HUES48 (cell line): ENCODE measurements at regions not wholly inside any gene's neighbourhood (a gene's known extent, or its start where the extent isn't known, plus 50 kb on each side); places are given as distances from the start of the nearest gene placed in this dataset.
"Not testable (repeated sequence)": the region's sequence is repeated elsewhere in the genome, so short reads cannot be mapped to it uniquely, and the experiment has no call there.

Source experiments
- H3K27ac ChIP-seq: one replicate; pipeline ENCODE4 v1.7.0; 2013; ENCODE audit warnings: low read depth, low read length, inconsistent platforms
- H3K27me3 ChIP-seq: 2 replicates; pipeline ENCODE4 v1.6.1; 2013; ENCODE audit warnings: mild to moderate bottlenecking, low read length; ENCODE audit not compliant: control insufficient read depth, insufficient read depth
- H3K36me3 ChIP-seq: 2 replicates; pipeline ENCODE4 v1.6.1; 2013; ENCODE audit warnings: low read length; ENCODE audit not compliant: control insufficient read depth, insufficient read depth
- H3K4me1 ChIP-seq: 2 replicates; pipeline ENCODE4 v1.6.1; 2013; ENCODE audit warnings: mild to moderate bottlenecking, low read length; ENCODE audit not compliant: control insufficient read depth, insufficient read depth
- H3K4me3 ChIP-seq: 2 replicates; pipeline ENCODE4 v1.5.1; 2013; ENCODE audit warnings: mild to moderate bottlenecking, low read depth, low read length
- H3K9ac ChIP-seq: 2 replicates; pipeline ENCODE4 v1.6.1; 2013; ENCODE audit warnings: mild to moderate bottlenecking, low read depth, low read length, moderate library complexity
- H3K9me3 ChIP-seq: 2 replicates; pipeline ENCODE4 v1.6.1; 2013; ENCODE audit warnings: low read length; ENCODE audit not compliant: control insufficient read depth, insufficient read depth

DNA sequence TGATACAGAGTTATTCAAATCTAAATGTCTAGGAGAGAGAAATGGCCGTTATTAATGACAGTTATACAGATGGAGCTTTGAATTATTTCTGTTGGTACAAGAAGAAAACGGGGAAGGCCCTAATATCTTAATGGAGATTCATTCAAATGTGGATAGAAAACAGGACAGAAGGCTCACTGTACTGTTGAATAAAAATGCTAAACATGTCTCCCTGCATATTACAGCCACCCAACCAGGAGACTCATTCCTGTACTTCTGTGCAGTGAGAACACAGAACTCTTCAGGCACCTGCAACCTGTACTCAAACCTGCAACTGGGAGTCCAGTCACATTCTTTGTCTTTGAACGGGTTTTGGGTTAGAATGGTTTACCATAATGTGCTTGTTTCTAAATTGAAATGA lies 403.2 kb downstream of the DAD1 start:
- Histone ChIP-seq H3K36me3 (no peaks in the 10 kb centered on the region), H3K4me1 (no peaks in the 10 kb centered on the region), H3K9me3 (no peaks in the 10 kb centered on the region), H3K27ac (no peak overlapping the region), H3K4me3 (no peak overlapping the region), H3K27me3 (no peaks in the 10 kb centered on the region), H3K9ac (no peak overlapping the region)

DNA sequence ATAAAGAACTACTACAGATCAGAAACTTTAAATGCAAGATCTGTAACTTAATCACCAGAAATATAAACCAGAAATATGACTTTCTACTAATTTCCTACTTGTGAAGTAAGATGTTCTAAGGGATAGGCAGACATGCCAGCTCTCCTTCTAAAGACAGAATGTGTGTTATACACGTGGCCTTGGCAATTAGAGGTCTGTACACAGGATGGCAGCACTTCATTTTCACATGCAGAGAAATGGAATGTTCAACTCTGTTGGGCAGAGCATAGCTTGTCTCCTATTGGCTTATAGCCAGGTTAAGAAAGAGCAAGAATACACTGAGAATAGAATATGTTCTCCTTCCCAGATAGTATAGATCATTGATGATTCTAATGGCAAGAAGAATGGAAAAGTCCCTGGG lies 403.8 kb downstream of the DAD1 start:
- Histone ChIP-seq H3K4me3 (no peak overlapping the region), H3K27ac (no peak overlapping the region), H3K4me1 (peaks cover 3% of the 10 kb centered on the region; the same call in 1 of the 2 replicates), H3K36me3 (no peaks in the 10 kb centered on the region), H3K9ac (no peak overlapping the region), H3K9me3 (no peaks in the 10 kb centered on the region), H3K27me3 (no peaks in the 10 kb centered on the region)

DNA sequence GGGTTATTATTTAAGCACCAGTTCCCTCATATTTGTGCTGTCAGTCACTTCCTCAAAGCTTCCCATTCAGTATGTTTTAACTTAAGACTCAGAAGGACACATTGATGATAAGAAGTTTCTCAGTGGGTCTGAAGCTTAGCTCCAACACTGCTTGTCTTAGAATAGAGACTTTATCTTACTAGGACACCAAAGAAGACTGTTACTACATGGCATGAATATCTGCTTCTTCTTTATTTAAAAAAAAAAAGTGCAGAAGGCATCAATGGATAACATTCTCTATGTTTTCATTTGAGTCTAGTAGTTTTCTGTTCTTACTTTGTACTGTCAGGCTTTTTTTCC lies 404.2 kb downstream of the DAD1 start:
- Histone ChIP-seq H3K27me3 (no peaks in the 10 kb centered on the region), H3K4me1 (peaks cover 3% of the 10 kb centered on the region; the same call in 1 of the 2 replicates), H3K36me3 (no peaks in the 10 kb centered on the region), H3K27ac (no peak overlapping the region), H3K9ac (no peak overlapping the region), H3K9me3 (no peaks in the 10 kb centered on the region), H3K4me3 (no peak overlapping the region)

DNA sequence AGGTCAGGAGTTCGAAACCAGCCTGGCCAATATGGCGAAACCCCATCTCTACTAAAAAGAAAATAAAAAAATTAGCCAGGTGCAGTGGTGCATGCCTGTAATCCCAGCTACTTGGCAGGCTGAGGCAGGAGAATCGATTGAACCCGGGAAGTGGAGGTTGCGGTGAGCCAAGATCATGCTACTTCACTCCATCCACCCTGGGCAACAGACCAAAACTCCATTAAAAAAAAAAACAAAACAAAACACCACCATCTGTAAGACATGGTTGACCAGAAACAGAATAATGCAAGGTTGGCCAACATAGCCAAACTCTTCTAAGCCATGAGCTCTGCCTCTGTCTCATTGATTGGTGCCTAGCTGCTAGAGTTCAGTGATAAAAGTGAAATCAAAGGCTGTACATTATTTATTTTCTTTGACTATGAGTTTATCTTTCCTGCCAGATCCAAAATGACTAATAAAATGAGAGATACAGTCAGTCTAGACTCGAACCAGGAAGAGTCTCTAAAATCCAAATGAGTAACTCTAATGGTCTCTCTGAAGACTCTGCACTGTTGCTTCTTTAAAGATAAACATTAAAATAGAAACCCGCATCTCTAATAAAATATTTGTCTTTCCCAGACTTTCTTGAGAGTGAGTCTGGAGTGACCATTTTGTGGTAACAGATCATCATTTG lies 404.7 kb downstream of the DAD1 start:
- H3K9ac ChIP-seq, result no peak overlapping the region
- no peaks in the 10 kb centered on the region for H3K9me3 ChIP-seq
- H3K36me3 ChIP-seq, result no peaks in the 10 kb centered on the region
- no peak overlapping the region for H3K27ac ChIP-seq
- peaks cover 3% of the 10 kb centered on the region; the same call in 1 of the 2 replicates for H3K4me1 ChIP-seq
- no peaks in the 10 kb centered on the region for H3K27me3 ChIP-seq
- no peak overlapping the region for H3K4me3 ChIP-seq

DNA sequence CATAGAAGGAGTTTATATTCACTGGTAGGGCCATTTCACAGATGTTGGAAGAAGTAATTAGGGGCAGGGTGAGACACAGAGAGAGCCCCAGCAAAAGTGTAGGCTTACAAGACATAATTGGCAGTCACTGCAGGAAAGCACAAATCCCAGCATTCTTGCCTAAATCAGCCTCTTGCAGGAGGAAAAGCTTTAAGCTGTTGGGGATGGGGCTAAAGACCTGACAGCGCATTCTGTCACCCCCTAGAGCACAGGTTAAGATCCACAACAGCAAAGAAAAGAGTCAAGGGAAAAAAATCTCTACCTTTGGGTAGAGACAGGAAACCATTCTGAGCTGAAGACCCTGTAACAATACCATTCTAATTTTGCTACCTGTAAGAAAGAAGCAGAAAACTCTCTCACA lies 409.0 kb downstream of the DAD1 start:
- Histone ChIP-seq H3K36me3 (no peaks in the 10 kb centered on the region), H3K27me3 (no peaks in the 10 kb centered on the region), H3K4me1 (peaks cover 3% of the 10 kb centered on the region; the same call in 1 of the 2 replicates), H3K9me3 (no peaks in the 10 kb centered on the region), H3K27ac (no peak overlapping the region), H3K4me3 (no peak overlapping the region), H3K9ac (no peak overlapping the region)

DNA sequence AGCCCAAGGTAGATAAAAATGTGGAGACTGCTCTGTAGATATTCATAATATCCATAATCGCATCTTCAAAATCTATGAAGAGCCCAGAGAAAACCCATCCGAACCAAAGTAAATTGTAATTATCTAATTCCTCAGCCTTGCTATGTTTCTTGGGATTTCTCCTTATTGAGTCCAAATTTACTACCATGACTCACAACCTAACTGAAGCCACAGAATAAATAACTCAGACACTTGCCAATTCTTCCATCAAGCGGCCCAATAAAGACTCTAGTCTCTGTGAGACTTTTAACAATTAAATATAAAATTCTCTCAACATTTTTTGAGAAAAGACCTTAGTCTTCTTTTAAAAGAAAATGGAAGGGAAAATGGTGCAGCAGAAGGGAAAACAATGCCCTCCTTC lies 409.8 kb downstream of the DAD1 start:
- H3K4me3 ChIP-seq, result no peak overlapping the region
- H3K36me3 ChIP-seq, result no peaks in the 10 kb centered on the region
- no peaks in the 10 kb centered on the region for H3K27me3 ChIP-seq
- H3K4me1 ChIP-seq, result peaks cover 3% of the 10 kb centered on the region; the same call in 1 of the 2 replicates
- H3K9ac ChIP-seq, result no peak overlapping the region
- no peak overlapping the region for H3K27ac ChIP-seq
- H3K9me3 ChIP-seq, result no peaks in the 10 kb centered on the region

DNA sequence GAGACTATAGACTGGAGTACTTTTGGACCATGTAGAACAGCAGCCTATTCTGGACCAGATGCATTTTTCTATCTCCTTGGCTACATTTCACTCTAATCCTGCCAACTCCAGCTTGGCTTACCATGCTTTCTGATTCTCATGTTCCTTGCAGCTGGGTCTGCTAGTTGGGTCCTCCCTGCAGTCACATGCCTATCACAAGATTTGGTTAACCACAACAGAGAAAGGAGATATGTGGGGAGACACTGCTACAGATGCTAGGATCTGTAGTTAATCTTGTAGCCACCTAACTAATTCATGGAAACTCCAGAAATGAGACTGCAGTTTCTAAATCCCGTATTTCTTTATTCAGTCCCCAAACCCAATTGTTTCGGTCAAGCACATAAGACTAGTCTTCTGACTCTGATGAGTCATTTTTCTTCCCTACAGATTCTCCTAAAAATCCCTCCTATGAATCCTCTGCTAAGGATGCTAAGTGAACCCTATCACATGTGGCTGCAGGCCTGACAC lies 410.6 kb downstream of the DAD1 start:
- Histone ChIP-seq H3K9ac (no peak overlapping the region), H3K27me3 (no peaks in the 10 kb centered on the region), H3K9me3 (no peaks in the 10 kb centered on the region), H3K27ac (no peak overlapping the region), H3K4me3 (no peak overlapping the region), H3K4me1 (peaks cover 3% of the 10 kb centered on the region; the same call in 1 of the 2 replicates), H3K36me3 (no peaks in the 10 kb centered on the region)

DNA sequence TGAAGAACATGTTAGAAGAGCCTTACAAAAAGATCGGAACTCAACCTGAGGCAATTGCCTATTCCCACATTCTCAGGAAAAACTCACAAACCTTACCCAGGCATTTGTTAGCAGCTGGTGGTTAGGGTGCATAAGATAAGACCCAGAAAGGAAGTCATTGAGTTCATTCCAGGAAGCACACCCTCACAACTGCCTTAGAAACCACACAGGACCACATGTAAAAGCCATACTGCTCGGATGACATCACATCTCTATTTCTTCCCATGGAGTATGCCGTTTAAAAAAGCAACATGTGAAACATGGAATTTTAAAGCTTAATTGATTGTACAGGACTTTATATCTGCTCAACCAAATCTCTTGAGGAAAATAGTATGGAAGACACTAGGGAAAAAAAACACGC lies 411.2 kb downstream of the DAD1 start:
- no peaks in the 10 kb centered on the region for H3K36me3 ChIP-seq
- H3K27me3 ChIP-seq, result no peaks in the 10 kb centered on the region
- peaks cover 9% of the 10 kb centered on the region for H3K4me1 ChIP-seq
- H3K9ac ChIP-seq, result no peak overlapping the region
- no peak overlapping the region for H3K4me3 ChIP-seq
- H3K9me3 ChIP-seq, result no peaks in the 10 kb centered on the region
- H3K27ac ChIP-seq, result no peak overlapping the region

DNA sequence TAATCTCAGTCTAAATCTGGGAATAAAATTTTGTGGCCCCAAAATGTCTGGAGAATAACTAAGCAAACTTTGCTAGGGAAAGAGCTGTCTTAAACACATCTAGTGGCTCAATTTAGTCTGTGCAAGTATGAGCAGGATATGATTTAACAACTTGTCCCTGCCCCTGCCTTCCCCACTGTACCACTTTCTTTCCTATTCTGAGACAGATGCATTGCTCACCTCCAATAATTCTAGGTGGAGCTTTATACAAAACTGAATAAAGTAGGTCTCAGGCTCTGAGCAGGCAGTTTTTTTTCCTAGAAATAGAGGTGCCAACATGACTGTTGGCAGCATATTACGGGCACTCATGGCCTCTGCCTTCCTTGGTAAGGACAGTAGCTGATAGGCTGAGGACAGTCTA lies 412.1 kb downstream of the DAD1 start:
- no peak overlapping the region for H3K9ac ChIP-seq

DNA sequence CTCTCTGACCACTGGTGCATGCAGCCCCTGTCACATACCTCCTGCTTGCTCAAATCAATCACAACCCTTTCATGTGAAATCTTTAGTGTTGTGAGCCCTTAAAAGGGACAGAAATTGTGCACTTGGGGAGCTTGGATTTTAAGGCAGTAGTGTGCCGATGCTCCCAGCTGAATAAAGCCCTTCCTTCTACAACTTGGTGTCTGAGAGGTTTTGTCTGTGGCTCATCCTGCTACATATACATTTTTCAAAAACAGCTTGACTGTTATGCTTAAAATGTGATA lies 413.8 kb downstream of the DAD1 start:
- H3K27me3 ChIP-seq, H3K9me3 ChIP-seq, H3K36me3 ChIP-seq, H3K4me3 ChIP-seq, H3K9ac ChIP-seq, H3K27ac ChIP-seq: not testable (repeated sequence)
- peaks cover 25% of the 10 kb centered on the region for H3K4me1 ChIP-seq

More for the DNA sequence above, 412.1 kb downstream of the DAD1 start:
- H3K36me3 ChIP-seq, result no peaks in the 10 kb centered on the region
- H3K27me3 ChIP-seq, result no peaks in the 10 kb centered on the region
- H3K9me3 ChIP-seq, result no peaks in the 10 kb centered on the region
- no peak overlapping the region for H3K27ac ChIP-seq
- peaks cover 18% of the 10 kb centered on the region for H3K4me1 ChIP-seq
- H3K4me3 ChIP-seq, result no peak overlapping the region

DNA sequence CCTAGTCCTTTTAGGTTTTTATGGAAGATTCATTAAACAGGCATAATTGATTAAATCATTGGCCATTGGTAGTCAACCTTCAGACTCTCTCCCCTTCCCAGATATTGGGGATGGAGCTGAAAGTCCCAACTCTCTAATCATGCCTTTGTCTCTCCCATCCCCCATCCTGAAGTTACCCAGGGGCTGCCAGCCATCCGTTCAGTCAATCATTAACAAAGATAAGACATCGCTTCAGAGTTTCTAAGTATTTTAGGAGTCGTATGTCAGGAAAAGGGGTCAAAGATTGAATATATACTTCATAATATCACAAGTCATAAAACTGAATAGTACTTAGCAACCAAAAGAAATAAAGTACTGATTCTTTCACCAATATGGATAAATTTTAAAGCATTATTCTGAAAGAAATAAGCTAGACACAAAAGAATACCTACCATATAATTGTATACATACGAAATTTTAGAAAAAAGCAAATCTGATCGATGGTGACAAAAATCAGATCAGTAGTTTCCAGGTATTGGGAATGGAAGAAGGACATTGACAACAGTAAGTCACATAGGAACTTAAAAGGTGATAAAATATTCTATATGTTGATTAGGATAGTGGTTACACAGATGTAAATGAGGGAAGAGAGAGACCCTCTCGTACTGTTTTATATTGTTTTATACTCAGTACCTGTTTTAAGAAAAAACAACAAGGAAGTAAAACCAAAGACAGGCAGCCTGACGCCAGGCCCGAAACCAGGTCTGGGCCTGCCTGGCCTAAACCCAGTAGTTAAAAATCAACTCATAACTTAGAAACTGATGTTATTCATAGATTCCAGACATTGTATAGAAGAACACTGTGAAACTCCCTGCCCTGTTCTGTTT lies 414.4 kb downstream of the DAD1 start:
- H3K9me3 ChIP-seq, result no peaks in the 10 kb centered on the region
- no peaks in the 10 kb centered on the region for H3K36me3 ChIP-seq
- H3K9ac ChIP-seq, result no peak overlapping the region
- peaks cover 24% of the 10 kb centered on the region for H3K4me1 ChIP-seq
- no peak overlapping the region for H3K27ac ChIP-seq
- no peaks in the 10 kb centered on the region for H3K27me3 ChIP-seq
- H3K4me3 ChIP-seq, result no peak overlapping the region
